ENCODE measurements at regions not wholly inside any gene's neighbourhood (a gene's known extent, or its start where the extent isn't known, plus 50 kb on each side); places are given as distances from the start of the nearest gene placed in this dataset.

GRCh38 chr1:221106616-221107015, 227.4 kb downstream of the HLX start:
- no peak overlapping the region for H2AFZ ChIP-seq (ENCODE audit: control insufficient read depth, low read length)
- no peaks in the 10 kb centered on the region for H3K9me1 ChIP-seq (ENCODE audit: control insufficient read depth, extremely low read depth, insufficient read depth, low read length)
- no peaks in the 10 kb centered on the region for H3K36me3 ChIP-seq (ENCODE audit: control insufficient read depth in 2 of 2, extremely low read depth in 1 of 2, insufficient read depth in 2 of 2, low read length in 2 of 2)
- H3K4me2 ChIP-seq (ENCODE audit: control insufficient read depth, extremely low read depth, insufficient read depth, low read depth, low read length), result no peak overlapping the region
- no peaks in the 10 kb centered on the region for H3K27me3 ChIP-seq (ENCODE audit: control insufficient read depth, extremely low read depth, insufficient read depth, low read length)
- no peaks in the 10 kb centered on the region for H4K20me1 ChIP-seq (ENCODE audit: control insufficient read depth, extremely low read depth, insufficient read depth, low read length)
- H3K4me3 ChIP-seq (ENCODE audit: control insufficient read depth in 2 of 3, extremely low read depth in 1 of 3, insufficient read depth in 2 of 3, low read depth in 1 of 3, low read length in 3 of 3), result no peak overlapping the region
- no peak overlapping the region for H3K27ac ChIP-seq (ENCODE audit: control insufficient read depth, insufficient read depth, low read length)
- no peak for DNase-seq (ENCODE audit: low read depth, low spot score)
- dilution Hi-C loops (cut with MboI; ENCODE audit: extremely low pct_ligation_motif_present, low sequenced_read_pairs), result no loop called here
- no peak overlapping the region for H3K9ac ChIP-seq (ENCODE audit: control insufficient read depth, extremely low read depth, insufficient read depth, low read length)
- no peak for FAIRE-seq
- H3K4me1 ChIP-seq (ENCODE audit: control insufficient read depth, extremely low read depth, insufficient read depth, low read length), result no peaks in the 10 kb centered on the region
- no peaks in the 10 kb centered on the region for H3K9me3 ChIP-seq (ENCODE audit: control insufficient read depth, low read depth, low read length)
- TF ChIP-seq CTCF (optimal IDR thresholded peaks at IDR 0.05 in 1 of 3, IDR thresholded peaks at IDR 0.05 in 1 of 3, conservative IDR thresholded peaks at IDR 0.05 in 1 of 3; ENCODE audit: extremely low read depth in 1 of 3, insufficient read depth in 2 of 3, low read length in 3 of 3) (no peak), EZH2 (IDR thresholded peaks at IDR 0.05; ENCODE audit: low read length) (no peak)
- H3K79me2 ChIP-seq (ENCODE audit: control insufficient read depth, insufficient read depth, low read length), result no peaks in the 10 kb centered on the region

- FAIRE-seq (no peak), DNase-seq (ENCODE audit: low read depth, low spot score) (no peak)
- Histone ChIP-seq H3K9me3 (ENCODE audit: control insufficient read depth, low read depth, low read length) (no peaks in the 10 kb centered on the region), H2AFZ (ENCODE audit: control insufficient read depth, low read length) (no peak overlapping the region), H3K4me1 (ENCODE audit: control insufficient read depth, extremely low read depth, insufficient read depth, low read length) (no peaks in the 10 kb centered on the region), H3K79me2 (ENCODE audit: control insufficient read depth, insufficient read depth, low read length) (no peaks in the 10 kb centered on the region), H3K4me3 (ENCODE audit: control insufficient read depth in 2 of 3, extremely low read depth in 1 of 3, insufficient read depth in 2 of 3, low read depth in 1 of 3, low read length in 3 of 3) (no peak overlapping the region), H4K20me1 (ENCODE audit: control insufficient read depth, extremely low read depth, insufficient read depth, low read length) (no peaks in the 10 kb centered on the region), H3K36me3 (ENCODE audit: control insufficient read depth in 2 of 2, extremely low read depth in 1 of 2, insufficient read depth in 2 of 2, low read length in 2 of 2) (no peaks in the 10 kb centered on the region), H3K27me3 (ENCODE audit: control insufficient read depth, extremely low read depth, insufficient read depth, low read length) (no peaks in the 10 kb centered on the region), H3K9ac (ENCODE audit: control insufficient read depth, extremely low read depth, insufficient read depth, low read length) (no peak overlapping the region), H3K27ac (ENCODE audit: control insufficient read depth, insufficient read depth, low read length) (no peak overlapping the region), H3K4me2 (ENCODE audit: control insufficient read depth, extremely low read depth, insufficient read depth, low read depth, low read length) (no peak overlapping the region), H3K9me1 (ENCODE audit: control insufficient read depth, extremely low read depth, insufficient read depth, low read length) (no peaks in the 10 kb centered on the region)
- dilution Hi-C loops (cut with MboI; ENCODE audit: extremely low pct_ligation_motif_present, low sequenced_read_pairs), result no loop called here
- TF ChIP-seq EZH2 (IDR thresholded peaks at IDR 0.05; ENCODE audit: low read length), result no peak
- no peak for TF ChIP-seq CTCF (optimal IDR thresholded peaks at IDR 0.05 in 1 of 3, IDR thresholded peaks at IDR 0.05 in 1 of 3, conservative IDR thresholded peaks at IDR 0.05 in 1 of 3; ENCODE audit: extremely low read depth in 1 of 3, insufficient read depth in 2 of 3, low read length in 3 of 3)
Observed at GRCh38 chr1:221109930-221110329, 230.7 kb downstream of the HLX start.
